ENCODE measurements at regions not wholly inside any gene's neighbourhood (a gene's known extent, or its start where the extent isn't known, plus 50 kb on each side); places are given as distances from the start of the nearest gene placed in this dataset.

GRCh38 chr5:20286512-20286911 is 298.5 kb upstream of the CDH18 start:
- no peak overlapping the region for H3K4me3 ChIP-seq (ENCODE audit: low read depth, low read length)
- peak; percentile 56 for DNase-seq (ENCODE audit: low read depth)

- DNase-seq (ENCODE audit: low read depth): no peak
- H3K4me3 ChIP-seq (ENCODE audit: low read depth, low read length): no peak overlapping the region
Measured at GRCh38 chr5:20276959-20277263, 288.9 kb upstream of the CDH18 start.

GRCh38 chr5:20276061-20276958 is 288.3 kb upstream of the CDH18 start:
- no peak overlapping the region for H3K4me3 ChIP-seq (ENCODE audit: low read depth, low read length)
- peak; percentile 82 for DNase-seq (ENCODE audit: low read depth)

GRCh38 chr5:20266066-20266465 is 278.1 kb upstream of the CDH18 start:
- H3K4me3 ChIP-seq (ENCODE audit: low read depth, low read length): no peak overlapping the region
- no peak for DNase-seq (ENCODE audit: low read depth)

- H3K4me3 ChIP-seq (ENCODE audit: low read depth, low read length): no peak overlapping the region
- DNase-seq (ENCODE audit: low read depth): no peak
Measured at GRCh38 chr5:20262896-20263295, 274.9 kb upstream of the CDH18 start.

GRCh38 chr5:20254748-20255147 is 266.7 kb upstream of the CDH18 start:
- no peak for DNase-seq (ENCODE audit: low read depth)
- no peak overlapping the region for H3K4me3 ChIP-seq (ENCODE audit: low read depth, low read length)

GRCh38 chr5:20248118-20248517 is 260.1 kb upstream of the CDH18 start:
- H3K4me3 ChIP-seq (ENCODE audit: low read depth, low read length): no peak overlapping the region
- peak; percentile 24 for DNase-seq (ENCODE audit: low read depth)

GRCh38 chr5:20245432-20245974 is 257.5 kb upstream of the CDH18 start:
- H3K4me3 ChIP-seq (ENCODE audit: low read depth, low read length): no peak overlapping the region
- no peak for DNase-seq (ENCODE audit: low read depth)

GRCh38 chr5:20241351-20241750 is 253.4 kb upstream of the CDH18 start:
- no peak for DNase-seq (ENCODE audit: low read depth)
- H3K4me3 ChIP-seq (ENCODE audit: low read depth, low read length): no peak overlapping the region

- H3K4me3 ChIP-seq (ENCODE audit: low read depth, low read length): no peak overlapping the region
- no peak for DNase-seq (ENCODE audit: low read depth)
Measured at GRCh38 chr5:20231040-20231439, 243.0 kb upstream of the CDH18 start.

- no peak for DNase-seq (ENCODE audit: low read depth)
- H3K4me3 ChIP-seq (ENCODE audit: low read depth, low read length): no peak overlapping the region
Measured at GRCh38 chr5:20230010-20230409, 242.0 kb upstream of the CDH18 start.

- DNase-seq (ENCODE audit: low read depth): peak; percentile 16
- no peak overlapping the region for H3K4me3 ChIP-seq (ENCODE audit: low read depth, low read length)
Measured at GRCh38 chr5:20229303-20230005, 241.5 kb upstream of the CDH18 start.

GRCh38 chr5:20224966-20225365 is 237.0 kb upstream of the CDH18 start:
- no peak for DNase-seq (ENCODE audit: low read depth)
- no peak overlapping the region for H3K4me3 ChIP-seq (ENCODE audit: low read depth, low read length)

GRCh38 chr5:20224046-20224445 is 236.0 kb upstream of the CDH18 start:
- no peak overlapping the region for H3K4me3 ChIP-seq (ENCODE audit: low read depth, low read length)
- no peak for DNase-seq (ENCODE audit: low read depth)

- DNase-seq (ENCODE audit: low read depth): no peak
- no peak overlapping the region for H3K4me3 ChIP-seq (ENCODE audit: low read depth, low read length)
Measured at GRCh38 chr5:20223451-20223850, 235.5 kb upstream of the CDH18 start.

GRCh38 chr5:20215257-20215656 is 227.3 kb upstream of the CDH18 start:
- no peak overlapping the region for H3K4me3 ChIP-seq (ENCODE audit: low read depth, low read length)
- DNase-seq (ENCODE audit: low read depth): no peak

GRCh38 chr5:20213803-20214202 is 225.8 kb upstream of the CDH18 start:
- DNase-seq (ENCODE audit: low read depth): no peak
- no peak overlapping the region for H3K4me3 ChIP-seq (ENCODE audit: low read depth, low read length)

GRCh38 chr5:20212701-20213100 is 224.7 kb upstream of the CDH18 start:
- no peak overlapping the region for H3K4me3 ChIP-seq (ENCODE audit: low read depth, low read length)
- DNase-seq (ENCODE audit: low read depth): no peak

GRCh38 chr5:20166456-20166855 is 178.5 kb upstream of the CDH18 start:
- H3K4me3 ChIP-seq (ENCODE audit: low read depth, low read length): no peak overlapping the region
- DNase-seq (ENCODE audit: low read depth): no peak

- DNase-seq (ENCODE audit: low read depth): no peak
- no peak overlapping the region for H3K4me3 ChIP-seq (ENCODE audit: low read depth, low read length)
Measured at GRCh38 chr5:20158006-20158405, 170.0 kb upstream of the CDH18 start.

GRCh38 chr5:20157089-20157488 is 169.1 kb upstream of the CDH18 start:
- DNase-seq (ENCODE audit: low read depth): no peak
- H3K4me3 ChIP-seq (ENCODE audit: low read depth, low read length): no peak overlapping the region

Measured in skeletal muscle cell (primary cell).